ENCODE measurements at regions not wholly inside any gene's neighbourhood (a gene's known extent, or its start where the extent isn't known, plus 50 kb on each side); places are given as distances from the start of the nearest gene placed in this dataset.

DNA sequence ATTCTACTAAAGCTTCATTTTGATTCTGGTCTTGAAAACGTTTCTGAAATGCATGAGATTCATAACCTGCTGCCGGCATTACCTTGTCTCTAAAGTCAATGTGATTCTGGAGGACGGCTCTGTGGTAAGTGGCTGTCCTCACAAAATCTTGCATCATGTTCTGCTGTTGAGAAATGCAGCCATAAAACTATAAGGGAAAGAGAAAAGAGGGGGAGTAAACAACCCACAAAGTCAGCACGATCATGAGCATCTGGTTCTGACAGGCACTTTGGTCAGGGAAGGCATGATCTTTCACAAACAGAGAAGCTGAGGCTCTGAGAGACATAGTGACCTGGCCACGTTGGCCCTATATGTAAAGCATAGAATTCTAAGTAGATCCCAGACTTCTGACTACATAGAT, 168.9 kb upstream of the PUM3 start:
- TF ChIP-seq, protein P1, sequence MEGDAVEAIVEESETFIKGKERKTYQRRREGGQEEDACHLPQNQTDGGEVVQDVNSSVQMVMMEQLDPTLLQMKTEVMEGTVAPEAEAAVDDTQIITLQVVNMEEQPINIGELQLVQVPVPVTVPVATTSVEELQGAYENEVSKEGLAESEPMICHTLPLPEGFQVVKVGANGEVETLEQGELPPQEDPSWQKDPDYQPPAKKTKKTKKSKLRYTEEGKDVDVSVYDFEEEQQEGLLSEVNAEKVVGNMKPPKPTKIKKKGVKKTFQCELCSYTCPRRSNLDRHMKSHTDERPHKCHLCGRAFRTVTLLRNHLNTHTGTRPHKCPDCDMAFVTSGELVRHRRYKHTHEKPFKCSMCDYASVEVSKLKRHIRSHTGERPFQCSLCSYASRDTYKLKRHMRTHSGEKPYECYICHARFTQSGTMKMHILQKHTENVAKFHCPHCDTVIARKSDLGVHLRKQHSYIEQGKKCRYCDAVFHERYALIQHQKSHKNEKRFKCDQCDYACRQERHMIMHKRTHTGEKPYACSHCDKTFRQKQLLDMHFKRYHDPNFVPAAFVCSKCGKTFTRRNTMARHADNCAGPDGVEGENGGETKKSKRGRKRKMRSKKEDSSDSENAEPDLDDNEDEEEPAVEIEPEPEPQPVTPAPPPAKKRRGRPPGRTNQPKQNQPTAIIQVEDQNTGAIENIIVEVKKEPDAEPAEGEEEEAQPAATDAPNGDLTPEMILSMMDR (IDR thresholded peaks at IDR 0.05) = no peak
- no peak for TF ChIP-seq POLR2AphosphoS5 (IDR thresholded peaks at IDR 0.05)
